NCI-H1105 treated with DMSO at 0.1 percent for 48 hours (cell line): ENCODE measurements at regions not wholly inside any gene's neighbourhood (a gene's known extent, or its start where the extent isn't known, plus 50 kb on each side); places are given as distances from the start of the nearest gene placed in this dataset.
"Not testable (repeated sequence)": the region's sequence is repeated elsewhere in the genome, so short reads cannot be mapped to it uniquely, and the experiment has no call there.

Experiments used
- DNase-seq: peaks from one replicate; lab custom pipeline; 2025; lab: John Stamatoyannopoulos, UW

- DNase-seq = no peak
Observed at GRCh38 chr1:67530071-67530470, 99.9 kb upstream of the SERBP1 start.

GRCh38 chr1:67532452-67533216 lies 102.4 kb upstream of the SERBP1 start:
- peak; percentile 65 for DNase-seq

GRCh38 chr1:67534627-67535065 lies 104.4 kb upstream of the SERBP1 start:
- DNase-seq = no peak

GRCh38 chr1:67535474-67535873 lies 105.3 kb upstream of the SERBP1 start:
- no peak for DNase-seq

GRCh38 chr1:67536957-67537666 lies 106.9 kb upstream of the SERBP1 start:
- no peak for DNase-seq

- no peak for DNase-seq
Observed at GRCh38 chr1:67537667-67538018, 107.4 kb upstream of the SERBP1 start.

GRCh38 chr1:67540025-67540732 lies 110.0 kb upstream of the SERBP1 start:
- no peak for DNase-seq

- DNase-seq = no peak
Observed at GRCh38 chr1:67540733-67541125, 110.5 kb upstream of the SERBP1 start.

- no peak for DNase-seq
Observed at GRCh38 chr1:67542747-67543146, 112.5 kb upstream of the SERBP1 start.

- DNase-seq = no peak
Observed at GRCh38 chr1:67544921-67545320, 114.7 kb upstream of the SERBP1 start.

GRCh38 chr1:67545364-67545763 lies 115.2 kb upstream of the SERBP1 start:
- no peak for DNase-seq

GRCh38 chr1:67551375-67551774 lies 121.2 kb upstream of the SERBP1 start:
- DNase-seq = no peak

- DNase-seq = no peak
Observed at GRCh38 chr1:67552336-67552759, 122.1 kb upstream of the SERBP1 start.

- not testable (repeated sequence) for DNase-seq
Observed at GRCh38 chr1:67554204-67554603, 124.0 kb upstream of the SERBP1 start.

- DNase-seq = no peak
Observed at GRCh38 chr1:67555461-67556296, 125.5 kb upstream of the SERBP1 start.

- DNase-seq = no peak
Observed at GRCh38 chr1:67556297-67556900, 126.2 kb upstream of the SERBP1 start.

- no peak for DNase-seq
Observed at GRCh38 chr1:67557696-67558448, 127.1 kb upstream of the GADD45A start.

GRCh38 chr1:67558449-67559193 lies 126.4 kb upstream of the GADD45A start:
- no peak for DNase-seq

GRCh38 chr1:67559222-67559700 lies 125.7 kb upstream of the GADD45A start:
- DNase-seq = no peak
